Urothelium cell line (cell line): ENCODE measurements at regions not wholly inside any gene's neighbourhood (a gene's known extent, or its start where the extent isn't known, plus 50 kb on each side); places are given as distances from the start of the nearest gene placed in this dataset.

ENCODE experiments used
- DNase-seq: peaks from one replicate; pipeline ENCODE4 v3.0.0; 2011; ENCODE audit warnings: low spot score, mixed read lengths
- FAIRE-seq: peaks from 2 replicates; lab custom pipeline; 2011; peaks lifted over from hg19 to GRCh38; lab: Jason Lieb, UNC

DNA sequence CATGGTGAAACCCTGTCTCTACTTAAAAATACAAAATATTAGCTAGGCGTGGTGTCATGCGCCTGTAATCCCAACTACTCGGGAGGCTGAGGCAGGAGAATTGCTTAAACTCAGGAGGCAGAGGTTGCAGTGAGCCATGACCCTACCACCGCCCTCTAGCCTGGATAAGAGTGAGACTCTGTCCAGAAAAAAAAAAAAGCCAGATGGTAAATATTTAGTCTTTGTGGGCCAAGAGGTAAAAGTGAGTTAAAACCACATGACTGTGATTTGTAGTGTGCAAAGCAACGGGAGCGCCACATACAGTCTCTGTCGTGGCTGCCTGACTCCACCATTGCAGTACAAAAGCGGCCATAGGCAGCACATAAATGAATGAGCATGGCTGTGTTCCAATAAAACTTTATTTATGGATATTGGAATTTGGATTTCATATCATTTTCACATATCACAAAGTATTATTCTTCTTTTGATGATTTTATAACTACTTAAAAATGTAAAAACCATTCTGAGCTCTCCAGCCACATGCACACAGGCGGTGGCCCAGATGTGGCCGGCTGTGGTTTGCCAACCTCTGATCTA is 51.8 kb upstream of the CASZ1 start:
- DNase-seq (no peak), FAIRE-seq (no peak)

DNA sequence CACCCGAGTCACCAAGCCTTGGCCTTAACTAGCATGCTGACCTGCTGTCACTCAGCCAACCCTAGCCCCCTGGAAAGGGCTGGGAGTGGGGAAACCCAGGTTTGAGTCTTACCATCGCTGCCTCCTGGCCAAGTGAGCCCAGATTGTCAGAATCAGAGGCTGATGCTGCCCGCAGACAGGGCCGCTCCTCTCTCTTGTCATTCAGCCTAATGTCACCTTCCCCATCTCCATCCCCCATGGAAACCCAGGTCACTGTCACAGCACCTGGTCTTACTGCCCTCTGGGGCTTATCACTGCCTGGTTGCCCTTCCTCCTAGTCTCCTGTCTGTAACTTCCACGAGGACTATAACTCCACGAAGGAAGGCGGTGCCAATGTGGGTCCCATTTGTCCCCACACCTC is 53.6 kb upstream of the CASZ1 start:
- DNase-seq (no peak), FAIRE-seq (no peak)

- FAIRE-seq (no peak), DNase-seq (no peak)
Observed at GRCh38 chr1:10851024-10852013, 54.9 kb upstream of the CASZ1 start.

DNA sequence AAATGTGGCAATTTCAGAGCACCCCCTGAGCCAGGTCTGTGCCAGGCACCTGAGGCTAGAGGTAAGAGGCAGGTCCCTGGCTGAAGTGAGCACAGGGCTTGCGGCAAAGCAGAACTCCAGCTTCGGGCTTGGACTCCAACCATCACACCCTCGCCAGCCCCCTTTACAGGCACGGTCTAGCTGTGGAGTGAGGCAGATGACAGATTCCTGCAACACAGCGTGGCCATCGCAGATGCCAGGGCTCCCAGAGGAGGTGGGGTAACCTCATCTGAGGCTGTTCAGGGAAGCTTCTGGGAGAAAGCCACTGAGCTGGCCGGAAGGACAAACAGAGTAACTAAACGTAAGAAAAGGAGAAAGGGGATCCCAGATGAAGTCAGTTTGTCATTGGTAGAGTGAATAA is 55.6 kb upstream of the CASZ1 start:
- FAIRE-seq (no peak), DNase-seq (no peak)

DNA sequence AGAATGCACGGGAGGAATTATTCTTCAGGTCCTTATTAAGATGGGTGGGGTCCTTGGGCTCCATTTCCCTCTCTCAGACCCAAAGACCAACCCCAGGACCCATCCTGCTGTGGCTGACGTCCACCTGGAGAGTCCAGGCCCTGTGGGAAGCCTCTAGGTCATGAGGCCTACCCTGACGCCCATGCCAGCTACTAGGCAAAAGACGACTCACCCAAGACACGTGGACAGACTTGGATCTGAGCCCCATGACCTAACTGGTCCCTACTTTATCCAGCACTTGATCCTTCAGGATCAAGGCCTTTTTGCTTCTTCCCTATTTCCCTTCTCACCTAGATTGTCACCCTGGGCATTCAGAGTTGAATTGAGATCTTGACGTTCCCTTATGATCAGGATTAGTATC is 56.0 kb upstream of the CASZ1 start:
- DNase-seq (no peak), FAIRE-seq (no peak)

GRCh38 chr1:10852998-10853520 is 56.6 kb upstream of the CASZ1 start:
- FAIRE-seq (peak; percentile 99), DNase-seq (no peak)

GRCh38 chr1:10853701-10854100 is 57.3 kb upstream of the CASZ1 start:
- FAIRE-seq: no peak

GRCh38 chr1:10854856-10855459 is 58.5 kb upstream of the CASZ1 start:
- DNase-seq (no peak), FAIRE-seq (no peak)

More at GRCh38 chr1:10853701-10854100, 57.3 kb upstream of the CASZ1 start:
- DNase-seq: no peak

- no peak for DNase-seq
- no peak for FAIRE-seq
Observed at GRCh38 chr1:10856176-10856683, 59.8 kb upstream of the CASZ1 start.

DNA sequence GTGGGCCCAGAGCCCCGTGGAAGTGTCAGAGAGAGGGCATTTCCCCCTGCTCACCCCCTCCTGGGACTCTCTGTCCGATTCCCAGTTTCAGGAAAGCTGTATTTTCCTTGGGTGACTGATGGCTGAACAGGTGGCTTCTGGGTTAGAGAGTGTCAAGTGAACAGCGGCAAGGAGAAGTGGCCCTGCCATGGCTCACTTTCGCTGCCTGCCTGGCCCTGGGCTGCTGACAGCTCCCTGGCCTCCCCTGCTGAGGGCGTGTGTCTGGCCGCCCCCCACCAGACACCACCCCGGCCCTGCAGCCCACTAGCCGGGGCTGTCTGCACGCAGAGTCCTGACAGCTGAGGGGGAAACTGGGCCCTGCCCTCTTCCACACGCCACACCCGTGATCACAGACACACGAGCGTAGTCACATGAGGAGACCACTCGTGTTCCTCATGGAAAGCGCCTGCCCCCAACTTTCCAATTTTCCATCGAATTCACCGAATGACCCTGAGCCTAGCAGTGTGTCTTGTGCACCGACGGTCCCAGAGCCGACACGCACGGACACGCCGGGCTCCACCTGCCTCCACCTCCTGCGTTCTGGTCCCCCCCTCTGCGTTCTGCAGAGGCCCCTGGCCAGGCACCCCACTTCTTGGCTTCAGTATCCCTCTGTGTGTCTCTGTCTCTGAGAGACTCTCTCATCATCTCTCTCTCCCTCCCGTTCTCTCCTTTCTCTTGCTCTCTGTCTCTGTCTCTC is 60.6 kb upstream of the CASZ1 start:
- DNase-seq: no peak
- FAIRE-seq: no peak

DNA sequence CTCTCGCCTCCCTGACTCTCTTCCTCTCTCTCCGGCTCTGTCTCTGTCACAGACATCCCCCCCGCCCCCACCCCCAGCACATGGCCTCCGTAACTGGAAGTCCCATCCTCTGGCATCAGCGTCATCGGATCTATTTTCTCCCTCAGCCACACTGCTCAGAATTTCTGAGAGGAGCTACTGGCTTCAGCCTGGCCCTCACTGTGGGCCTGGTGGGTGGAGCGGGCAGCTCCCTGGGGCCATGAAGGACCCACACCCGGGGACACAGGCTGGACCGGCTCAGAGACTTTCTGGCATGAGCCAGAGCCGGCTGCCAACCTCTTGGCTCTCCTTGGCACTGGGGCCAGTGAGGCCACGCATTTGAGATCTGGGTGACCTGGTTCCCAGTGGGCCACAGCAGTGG is 61.2 kb upstream of the CASZ1 start:
- FAIRE-seq (no peak), DNase-seq (no peak)

GRCh38 chr1:10860218-10860617 is 63.8 kb upstream of the CASZ1 start:
- no peak for FAIRE-seq
- no peak for DNase-seq

DNA sequence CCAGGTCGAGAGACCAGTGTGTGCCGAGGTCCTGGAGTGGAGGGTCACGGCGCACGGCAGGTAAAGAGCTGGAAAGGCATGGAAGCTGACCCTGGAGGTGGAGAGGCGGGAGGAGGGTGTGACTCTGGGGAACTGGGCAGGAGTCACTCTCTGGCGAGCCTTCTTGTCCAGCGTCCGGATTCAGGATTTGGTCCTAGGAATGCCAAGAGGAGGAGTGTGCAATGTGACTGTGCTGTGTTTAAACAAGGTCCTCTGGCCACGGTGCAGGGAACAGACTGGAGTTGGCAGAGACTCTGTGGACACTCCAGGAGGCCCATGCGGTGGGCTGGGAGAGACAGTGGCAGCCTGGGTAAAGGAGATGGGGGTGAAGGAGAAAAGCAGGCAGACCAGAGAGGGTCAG is 64.2 kb upstream of the CASZ1 start:
- FAIRE-seq: no peak
- DNase-seq: no peak

DNA sequence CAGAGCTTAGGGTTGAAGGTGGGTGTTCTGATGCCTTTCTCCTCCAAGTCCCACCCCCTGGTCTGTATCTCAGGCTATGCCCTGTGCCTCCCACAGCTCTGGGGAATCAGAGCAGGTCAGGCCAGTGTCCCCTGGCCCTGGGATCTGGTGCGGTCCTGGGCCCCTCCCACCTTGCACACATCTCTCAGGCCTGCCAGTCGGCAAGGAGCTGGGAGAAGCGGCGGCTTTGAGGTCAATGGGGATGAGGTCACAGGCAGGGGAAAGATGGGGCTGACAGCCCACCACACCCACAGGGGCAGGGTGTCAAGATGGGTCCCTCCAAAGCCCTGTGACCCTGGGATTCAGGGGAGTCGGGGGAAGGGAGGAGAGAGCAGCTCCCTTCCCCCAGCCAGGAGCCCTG is 65.4 kb upstream of the CASZ1 start:
- FAIRE-seq: no peak
- no peak for DNase-seq

- no peak for FAIRE-seq
Observed at GRCh38 chr1:10862743-10863335, 66.4 kb upstream of the CASZ1 start.

DNA sequence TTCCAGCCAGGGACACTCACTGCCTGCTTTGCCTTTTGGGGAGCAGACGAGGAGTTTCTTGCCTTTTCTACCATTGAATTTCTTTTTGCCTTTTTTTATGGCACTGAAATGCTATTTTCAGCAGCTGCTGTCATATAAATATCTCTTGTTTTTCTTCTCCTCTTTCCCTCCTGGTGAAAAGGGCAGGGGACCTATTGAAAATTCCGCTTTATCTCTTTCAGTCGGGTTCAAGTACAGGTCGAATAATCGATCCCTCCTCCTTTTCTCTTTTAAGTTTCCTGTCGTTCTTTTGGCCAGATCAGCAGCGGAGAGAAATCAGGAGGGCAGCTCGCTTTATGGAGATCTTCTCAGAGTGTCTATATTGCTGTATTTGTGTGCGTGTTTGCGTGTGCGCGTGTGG is 67.4 kb upstream of the CASZ1 start:
- FAIRE-seq (no peak), DNase-seq (no peak)

More at GRCh38 chr1:10862743-10863335, 66.4 kb upstream of the CASZ1 start:
- DNase-seq: no peak

DNA sequence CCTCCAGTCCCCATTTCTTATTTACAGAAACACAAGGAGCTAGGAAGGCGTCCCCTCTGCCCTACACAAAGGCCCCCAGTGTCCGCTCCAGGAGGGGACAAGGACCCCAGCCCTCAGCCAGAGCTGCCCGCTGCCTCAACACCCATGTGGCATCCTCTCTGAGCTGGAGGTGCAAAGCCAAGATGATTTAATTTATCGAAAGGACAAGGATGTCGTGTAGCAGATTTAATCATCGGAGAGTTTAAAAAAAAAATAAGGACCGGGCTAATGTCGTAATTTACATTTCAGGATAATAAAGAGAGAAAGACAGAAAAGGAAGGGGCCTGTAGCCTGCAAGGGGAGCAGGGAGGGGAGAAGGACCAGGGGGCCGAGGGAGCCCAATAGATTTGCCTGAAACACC is 68.3 kb upstream of the CASZ1 start:
- FAIRE-seq (no peak), DNase-seq (no peak)

- FAIRE-seq: no peak
Observed at GRCh38 chr1:10865518-10866320, 69.3 kb upstream of the CASZ1 start.

DNA sequence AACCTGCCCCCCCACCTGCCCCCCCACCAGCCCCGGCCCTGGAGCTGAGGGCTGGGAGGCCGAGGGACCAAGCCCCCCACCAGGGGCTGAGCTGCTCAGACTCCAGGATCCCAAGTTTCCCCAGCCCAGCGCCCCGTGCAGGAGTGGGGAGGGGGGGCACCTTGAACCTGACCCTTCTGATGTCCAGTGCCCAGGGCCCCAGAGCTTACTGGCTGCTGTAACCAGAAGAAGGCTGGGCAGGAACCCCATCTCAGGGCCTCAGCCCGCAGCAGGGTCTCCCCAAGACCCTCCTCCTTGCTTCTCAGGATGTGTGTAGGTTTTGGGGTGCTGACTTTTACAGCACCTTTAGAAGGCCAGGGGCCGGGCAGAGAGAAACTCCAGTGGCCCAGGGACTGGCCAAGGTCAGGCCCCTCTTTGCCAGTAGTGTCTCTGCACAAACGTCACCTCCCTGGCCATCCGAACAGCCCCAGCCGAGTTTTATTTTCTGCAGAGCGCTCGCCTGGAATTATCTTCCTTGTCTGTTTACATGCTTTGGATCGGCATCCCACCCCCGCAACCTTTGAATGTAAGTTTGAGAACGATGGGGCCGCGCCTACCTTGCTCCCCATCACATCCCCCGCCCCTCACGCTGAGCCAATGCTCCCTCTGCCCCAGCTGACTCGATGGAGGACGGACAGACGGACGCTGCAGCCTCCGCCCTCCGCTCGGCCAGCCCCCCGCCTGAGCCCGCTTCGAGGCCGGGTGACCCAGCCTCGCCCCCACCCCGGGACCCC is 70.1 kb upstream of the CASZ1 start:
- FAIRE-seq (no peak), DNase-seq (peak; percentile 68)

More at GRCh38 chr1:10865518-10866320, 69.3 kb upstream of the CASZ1 start:
- DNase-seq: no peak
